HepG2 (cell line): ENCODE measurements at regions not wholly inside any gene's neighbourhood (a gene's known extent, or its start where the extent isn't known, plus 50 kb on each side); places are given as distances from the start of the nearest gene placed in this dataset.

Source experiments
- ATAC-seq: fragments of 200-7000 bp; cut with Tn5 transposase; 3 replicates; pipeline ENCODE4 v1.9.1; 2020; ENCODE audit warnings: mild to moderate bottlenecking, moderate library complexity
- BruUV-seq: library from RNA; stranded (reverse); fragments of 400-500 nt; replicated peaks from 2 replicates; lab custom pipeline; 2021; lab: Mats Ljungman, UMichigan
- CTCF ChIA-PET: fragments of 300-600 bp; formaldehyde crosslinking; extraction: SDS; loops from one replicate; lab custom pipeline; 2021; ENCODE audit warnings: low total read pairs, inconsistent platforms, low intra/inter-chr PET ratio; lab: Yijun Ruan, JAX
- POLR2A ChIA-PET: fragments of 350-600 bp; sonication (Branson Sonifier 250); formaldehyde crosslinking; loops from one replicate; lab custom pipeline; 2020; ENCODE audit warnings: antibody characterized with exemption, inconsistent platforms; lab: Yijun Ruan, JAX
- DNase-seq: peaks from one replicate; pipeline ENCODE4 v3.0.0-alpha.2; 2015; ENCODE audit warnings: low spot score
- FAIRE-seq: peaks from 3 replicates; lab custom pipeline; 2011; peaks lifted over from hg19 to GRCh38; lab: Jason Lieb, UNC
- H2AFZ ChIP-seq: one replicate; pipeline ENCODE4 v1.6.1; 2011; ENCODE audit warnings: low read length, inconsistent platforms
- H3K27ac ChIP-seq: fragments of 300-600 bp; 3 replicates; pipeline ENCODE4 v1.8.0; 2011; ENCODE audit warnings: mixed run types, mild to moderate bottlenecking, mixed read lengths, low read length, inconsistent platforms; ENCODE audit not compliant: insufficient read depth; ENCODE audit errors: extremely low read length
- H3K27me3 ChIP-seq, 2 experiments: fragments of 200-600 bp in 1 of 2; 2 replicates in 1 of 2; 3 replicates in 1 of 2; pipeline versions ENCODE4 v1.6.0 to v1.8.0; 2011; ENCODE audit warnings: low read length in 2 of 2, mild to moderate bottlenecking in 2 of 2, moderate library complexity in 2 of 2, inconsistent platforms in 1 of 2; ENCODE audit not compliant: insufficient read depth in 2 of 2, control insufficient read depth in 1 of 2
- H3K36me3 ChIP-seq, 2 experiments: fragments of 200-600 bp in 1 of 2; replicated peaks in 1 of 2; 2 replicates in 1 of 2; 3 replicates in 1 of 2; pipeline versions ENCODE4 v1.5.1 to v1.8.0; 2011; ENCODE audit warnings: low read length in 2 of 2, inconsistent platforms in 1 of 2; ENCODE audit not compliant: insufficient read depth in 2 of 2, control insufficient read depth in 1 of 2
- H3K4me1 ChIP-seq: 2 replicates; pipeline ENCODE4 v1.5.1; 2012; ENCODE audit warnings: low read length, inconsistent platforms; ENCODE audit not compliant: insufficient read depth
- H3K4me2 ChIP-seq: 2 replicates; pipeline ENCODE4 v1.6.0; 2011; ENCODE audit warnings: low read depth, low read length, inconsistent platforms
- H3K4me3 ChIP-seq, 3 experiments: fragments of 200-600 bp in 1 of 3; sonication (generic), shearing (Covaris generic) in 1 of 3; replicated peaks in 1 of 3; 2 replicates each; pipeline ENCODE4 v1.5.1; 2011 to 2016; ENCODE audit warnings: low read length in 3 of 3, inconsistent platforms in 2 of 3, low read depth in 2 of 3, mild to moderate bottlenecking in 2 of 3, control low read depth in 1 of 3, mixed read lengths in 1 of 3; ENCODE audit not compliant: insufficient read depth in 1 of 3
- H3K79me2 ChIP-seq: one replicate; pipeline ENCODE4 v1.6.1; 2011; ENCODE audit warnings: low read length, inconsistent platforms; ENCODE audit not compliant: insufficient read depth
- H3K9ac ChIP-seq: 2 replicates; pipeline ENCODE4 v1.6.0; 2011; ENCODE audit warnings: mild to moderate bottlenecking, low read depth, low read length, inconsistent platforms; ENCODE audit not compliant: insufficient read depth
- H3K9me3 ChIP-seq: 2 replicates; pipeline ENCODE4 v1.5.1; 2012; ENCODE audit warnings: mild to moderate bottlenecking, low read length
- H4K20me1 ChIP-seq: 2 replicates; pipeline ENCODE4 v1.6.0; 2011; ENCODE audit warnings: inconsistent platforms, mild to moderate bottlenecking, low read length, moderate library complexity; ENCODE audit not compliant: insufficient read depth
- ADNP ChIP-seq: sonication (generic); formaldehyde crosslinking; IDR thresholded peaks from 2 replicates; pipeline ENCODE4 v1.4.0; 2020; ENCODE audit warnings: missing genetic modification reagents
- MAF1 ChIP-seq: sonication (generic); formaldehyde crosslinking; IDR thresholded peaks from 2 replicates; pipeline ENCODE4 v1.5.0; 2020; ENCODE audit warnings: missing genetic modification reagents, borderline replicate concordance
- MYNN ChIP-seq: sonication (generic); formaldehyde crosslinking; IDR thresholded peaks from 2 replicates; pipeline ENCODE4 v1.4.0; 2020; ENCODE audit warnings: mild to moderate bottlenecking, low read depth, missing genetic modification reagents
- PAWR ChIP-seq: sonication (generic); formaldehyde crosslinking; IDR thresholded peaks from 2 replicates; pipeline ENCODE4 v1.4.0; 2020; ENCODE audit warnings: missing genetic modification reagents, mild to moderate bottlenecking, borderline replicate concordance
- RFXAP ChIP-seq: sonication (generic); formaldehyde crosslinking; IDR thresholded peaks from 2 replicates; pipeline ENCODE4 v1.4.0; 2020; ENCODE audit warnings: missing genetic modification reagents, borderline replicate concordance
- RXRA ChIP-seq: sonication (generic); formaldehyde crosslinking; IDR thresholded peaks from 2 replicates; pipeline ENCODE4 v1.5.1; 2020; ENCODE audit warnings: missing genetic modification reagents
- SAFB2 ChIP-seq: sonication (generic); formaldehyde crosslinking; IDR thresholded peaks from 2 replicates; pipeline ENCODE4 v1.5.1; 2020; ENCODE audit warnings: missing genetic modification reagents, low read depth, mild to moderate bottlenecking, borderline replicate concordance
- SNAPC2 ChIP-seq: sonication (generic); formaldehyde crosslinking; IDR thresholded peaks from 2 replicates; pipeline ENCODE4 v1.8.1; 2022; ENCODE audit warnings: mild to moderate bottlenecking, missing genetic modification reagents
- TCF7L2 ChIP-seq: IDR thresholded peaks from 2 replicates; pipeline ENCODE4 v1.6.1; 2011; ENCODE audit warnings: mild to moderate bottlenecking, low read depth, low read length, moderate library complexity
- WIZ ChIP-seq: sonication (generic); formaldehyde crosslinking; IDR thresholded peaks from 2 replicates; pipeline ENCODE4 v1.5.1; 2020; ENCODE audit warnings: mild to moderate bottlenecking, missing genetic modification reagents
- ZNF33B ChIP-seq: sonication (generic); formaldehyde crosslinking; IDR thresholded peaks from 2 replicates; pipeline ENCODE4 v1.5.1; 2020; ENCODE audit warnings: mild to moderate bottlenecking, missing genetic modification reagents
- ZSCAN29 ChIP-seq: sonication (generic); formaldehyde crosslinking; conservative IDR thresholded peaks from 2 replicates; pipeline ENCODE4 v1.4.0; 2020; ENCODE audit warnings: mild to moderate bottlenecking, missing genetic modification reagents
- WGBS: methylation state at CpG from one replicate; pipeline ENCODE4 v1.1.6; 2017; ENCODE audit warnings: low lambda C conversion rate; 5-methylcytosine and 5-hydroxymethylcytosine counted together
- in situ Hi-C: cut with HindIII; loops from 2 replicates; pipeline ENCODE4 v1.10.0; 2017; ENCODE audit warnings: low pct_unique_long_range_greater_than_20kb; ENCODE audit not compliant: extremely low pct_ligation_motif_present
- intact Hi-C: fragments of 100-400 bp; cut with micrococcal nuclease; formaldehyde crosslinking; loops from one replicate; pipeline ENCODE4 v1.10.0; 2022; ENCODE audit not compliant: unreplicated experiment
- TF ChIP-seq, protein P1 (sequence below): sonication (generic); formaldehyde crosslinking; IDR thresholded peaks from 2 replicates; pipeline ENCODE4 v1.4.0; 2020; ENCODE audit warnings: mild to moderate bottlenecking, missing genetic modification reagents
- TF ChIP-seq, protein P2 (sequence below): sonication (generic); formaldehyde crosslinking; IDR thresholded peaks from 2 replicates; pipeline ENCODE4 v1.5.0; 2020; ENCODE audit warnings: mild to moderate bottlenecking, missing genetic modification reagents, borderline replicate concordance
- TF ChIP-seq, protein P3 (sequence below): sonication (generic); formaldehyde crosslinking; conservative IDR thresholded peaks from 2 replicates; pipeline ENCODE4 v1.8.0; 2022; ENCODE audit warnings: mild to moderate bottlenecking, moderate library complexity, missing genetic modification reagents

DNA sequence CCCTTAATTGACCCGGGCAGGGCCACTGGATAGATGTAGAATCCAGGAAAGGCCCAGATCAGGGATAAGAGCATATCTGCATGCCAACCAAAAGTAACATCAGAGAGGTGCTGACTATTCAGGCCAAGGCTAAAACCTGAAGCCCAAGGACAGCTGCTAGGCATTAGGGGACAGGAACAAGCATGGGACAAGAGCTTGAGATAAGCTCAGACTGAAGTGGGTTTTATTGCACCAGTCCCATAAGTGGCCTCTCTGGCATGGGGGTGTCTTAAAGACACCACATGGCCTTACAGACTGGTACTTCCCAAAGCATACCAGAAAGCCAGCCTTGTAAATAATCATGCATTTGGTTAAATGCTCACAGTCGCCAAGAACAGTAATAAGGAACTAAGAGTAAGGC, 376.1 kb downstream of the FBXW7 start (continued):
- TF ChIP-seq MYNN: no peak
- TF ChIP-seq SNAPC2: no peak
- TF ChIP-seq SAFB2 (CRISPR knock-in tag): no peak
- no peak for TF ChIP-seq RFXAP
- TF ChIP-seq, protein P1, sequence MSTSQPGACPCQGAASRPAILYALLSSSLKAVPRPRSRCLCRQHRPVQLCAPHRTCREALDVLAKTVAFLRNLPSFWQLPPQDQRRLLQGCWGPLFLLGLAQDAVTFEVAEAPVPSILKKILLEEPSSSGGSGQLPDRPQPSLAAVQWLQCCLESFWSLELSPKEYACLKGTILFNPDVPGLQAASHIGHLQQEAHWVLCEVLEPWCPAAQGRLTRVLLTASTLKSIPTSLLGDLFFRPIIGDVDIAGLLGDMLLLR (CRISPR knock-in tag): no peak
- no peak for TF ChIP-seq PAWR (CRISPR knock-in tag)

DNA sequence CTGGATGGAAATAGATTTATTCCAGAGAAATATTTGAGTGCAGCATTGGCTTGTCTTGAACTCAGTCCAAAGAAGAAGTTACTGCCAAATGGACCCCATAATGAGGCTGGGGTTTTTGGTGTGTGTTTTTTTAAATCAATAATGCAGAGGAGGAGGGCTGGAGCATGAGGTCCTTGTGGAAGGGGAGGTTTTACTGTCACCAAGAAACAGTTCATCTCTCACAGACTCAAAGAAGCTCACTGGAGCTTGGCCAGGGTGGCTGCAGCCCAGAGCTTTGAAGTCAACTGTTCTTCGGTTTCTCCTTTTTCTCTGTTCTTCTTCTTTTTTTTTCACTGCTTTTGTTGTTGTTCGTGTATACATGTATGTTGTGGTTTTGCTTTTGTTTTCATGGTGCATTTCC, 377.7 kb downstream of the FBXW7 start:
- WGBS: 0% methylated on average over 2 of the region's 2 CpGs
- no peak for ATAC-seq

More for the DNA sequence above, 377.7 kb downstream of the FBXW7 start:
- TF ChIP-seq TCF7L2 (no peak), MAF1 (no peak), ZNF33B (CRISPR knock-in tag) (no peak), RXRA (CRISPR knock-in tag) (no peak), ZSCAN29 (CRISPR knock-in tag) (no peak), WIZ (no peak), ADNP (CRISPR knock-in tag) (no peak)
- TF ChIP-seq, protein P2, sequence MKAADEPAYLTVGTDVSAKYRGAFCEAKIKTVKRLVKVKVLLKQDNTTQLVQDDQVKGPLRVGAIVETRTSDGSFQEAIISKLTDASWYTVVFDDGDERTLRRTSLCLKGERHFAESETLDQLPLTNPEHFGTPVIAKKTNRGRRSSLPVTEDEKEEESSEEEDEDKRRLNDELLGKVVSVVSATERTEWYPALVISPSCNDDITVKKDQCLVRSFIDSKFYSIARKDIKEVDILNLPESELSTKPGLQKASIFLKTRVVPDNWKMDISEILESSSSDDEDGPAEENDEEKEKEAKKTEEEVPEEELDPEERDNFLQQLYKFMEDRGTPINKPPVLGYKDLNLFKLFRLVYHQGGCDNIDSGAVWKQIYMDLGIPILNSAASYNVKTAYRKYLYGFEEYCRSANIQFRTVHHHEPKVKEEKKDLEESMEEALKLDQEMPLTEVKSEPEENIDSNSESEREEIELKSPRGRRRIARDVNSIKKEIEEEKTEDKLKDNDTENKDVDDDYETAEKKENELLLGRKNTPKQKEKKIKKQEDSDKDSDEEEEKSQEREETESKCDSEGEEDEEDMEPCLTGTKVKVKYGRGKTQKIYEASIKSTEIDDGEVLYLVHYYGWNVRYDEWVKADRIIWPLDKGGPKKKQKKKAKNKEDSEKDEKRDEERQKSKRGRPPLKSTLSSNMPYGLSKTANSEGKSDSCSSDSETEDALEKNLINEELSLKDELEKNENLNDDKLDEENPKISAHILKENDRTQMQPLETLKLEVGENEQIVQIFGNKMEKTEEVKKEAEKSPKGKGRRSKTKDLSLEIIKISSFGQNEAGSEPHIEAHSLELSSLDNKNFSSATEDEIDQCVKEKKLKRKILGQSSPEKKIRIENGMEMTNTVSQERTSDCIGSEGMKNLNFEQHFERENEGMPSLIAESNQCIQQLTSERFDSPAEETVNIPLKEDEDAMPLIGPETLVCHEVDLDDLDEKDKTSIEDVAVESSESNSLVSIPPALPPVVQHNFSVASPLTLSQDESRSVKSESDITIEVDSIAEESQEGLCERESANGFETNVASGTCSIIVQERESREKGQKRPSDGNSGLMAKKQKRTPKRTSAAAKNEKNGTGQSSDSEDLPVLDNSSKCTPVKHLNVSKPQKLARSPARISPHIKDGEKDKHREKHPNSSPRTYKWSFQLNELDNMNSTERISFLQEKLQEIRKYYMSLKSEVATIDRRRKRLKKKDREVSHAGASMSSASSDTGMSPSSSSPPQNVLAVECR: no peak
- TF ChIP-seq, protein P3, sequence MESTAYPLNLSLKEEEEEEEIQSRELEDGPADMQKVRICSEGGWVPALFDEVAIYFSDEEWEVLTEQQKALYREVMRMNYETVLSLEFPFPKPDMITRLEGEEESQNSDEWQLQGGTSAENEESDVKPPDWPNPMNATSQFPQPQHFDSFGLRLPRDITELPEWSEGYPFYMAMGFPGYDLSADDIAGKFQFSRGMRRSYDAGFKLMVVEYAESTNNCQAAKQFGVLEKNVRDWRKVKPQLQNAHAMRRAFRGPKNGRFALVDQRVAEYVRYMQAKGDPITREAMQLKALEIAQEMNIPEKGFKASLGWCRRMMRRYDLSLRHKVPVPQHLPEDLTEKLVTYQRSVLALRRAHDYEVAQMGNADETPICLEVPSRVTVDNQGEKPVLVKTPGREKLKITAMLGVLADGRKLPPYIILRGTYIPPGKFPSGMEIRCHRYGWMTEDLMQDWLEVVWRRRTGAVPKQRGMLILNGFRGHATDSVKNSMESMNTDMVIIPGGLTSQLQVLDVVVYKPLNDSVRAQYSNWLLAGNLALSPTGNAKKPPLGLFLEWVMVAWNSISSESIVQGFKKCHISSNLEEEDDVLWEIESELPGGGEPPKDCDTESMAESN (CRISPR knock-in tag): no peak
- intact Hi-C loops (no loop called here), in situ Hi-C loops (no loop called here)
- Histone ChIP-seq H3K4me3 (no peak overlapping the region), H3K4me2 (no peak overlapping the region), H2AFZ (no peak overlapping the region), H3K4me1 (no peaks in the 10 kb centered on the region), H3K27me3 (no peaks in the 10 kb centered on the region; a peak in 2 of 5 replicates), H3K36me3 (no peaks in the 10 kb centered on the region), H3K79me2 (no peaks in the 10 kb centered on the region), H3K9ac (no peak overlapping the region), H4K20me1 (no peaks in the 10 kb centered on the region), H3K27ac (no peak overlapping the region), H3K9me3 (no peaks in the 10 kb centered on the region)
- FAIRE-seq (no peak), DNase-seq (no peak)
- ChIA-PET CTCF (no interaction called here), POLR2A (no interaction called here)
- no TSS peak for BruUV-seq
